ENCODE measurements at regions not wholly inside any gene's neighbourhood (a gene's known extent, or its start where the extent isn't known, plus 50 kb on each side); places are given as distances from the start of the nearest gene placed in this dataset.

DNA sequence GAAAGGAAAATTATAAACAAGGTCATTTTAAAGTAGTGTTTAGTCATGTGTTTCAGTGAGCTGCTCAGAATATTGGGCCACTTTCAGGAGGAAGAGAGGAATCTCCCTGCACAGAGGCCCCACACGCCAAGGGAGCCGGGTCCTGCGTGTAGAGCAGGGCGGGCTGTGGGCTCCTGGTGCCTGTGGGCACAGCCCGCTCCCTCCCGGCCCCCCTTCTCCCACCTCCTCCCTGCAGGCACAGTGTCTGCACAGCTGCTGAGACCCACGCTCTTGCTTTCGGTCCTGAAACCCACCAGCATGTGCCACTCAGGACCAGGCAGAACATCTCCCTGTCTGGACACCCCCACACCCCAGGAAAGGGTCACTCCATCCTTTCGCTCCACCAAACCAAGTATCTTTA, 167.6 kb upstream of the SALL3 start:
- TF ChIP-seq ZNF251 (CRISPR knock-in tag; IDR thresholded peaks at IDR 0.05) (no peak), CBX5 (CRISPR knock-in tag; IDR thresholded peaks at IDR 0.05; ENCODE audit: borderline replicate concordance) (no peak), ETV6 (CRISPR knock-in tag; conservative IDR thresholded peaks at IDR 0.05) (no peak), SOX6 (IDR thresholded peaks at IDR 0.05) (no peak), SOX6 (CRISPR knock-in tag; IDR thresholded peaks at IDR 0.05) (no peak), KLF6 (CRISPR knock-in tag; IDR thresholded peaks at IDR 0.05) (no peak), EHMT2 (IDR thresholded peaks at IDR 0.05; ENCODE audit: borderline replicate concordance, low read depth, low read length) (no peak), MED13 (CRISPR knock-in tag; IDR thresholded peaks at IDR 0.05) (no peak), HIVEP1 (CRISPR knock-in tag; IDR thresholded peaks at IDR 0.05) (no peak), MBNL3 (CRISPR knock-in tag; conservative IDR thresholded peaks at IDR 0.05) (no peak)
- TF ChIP-seq, protein P1, sequence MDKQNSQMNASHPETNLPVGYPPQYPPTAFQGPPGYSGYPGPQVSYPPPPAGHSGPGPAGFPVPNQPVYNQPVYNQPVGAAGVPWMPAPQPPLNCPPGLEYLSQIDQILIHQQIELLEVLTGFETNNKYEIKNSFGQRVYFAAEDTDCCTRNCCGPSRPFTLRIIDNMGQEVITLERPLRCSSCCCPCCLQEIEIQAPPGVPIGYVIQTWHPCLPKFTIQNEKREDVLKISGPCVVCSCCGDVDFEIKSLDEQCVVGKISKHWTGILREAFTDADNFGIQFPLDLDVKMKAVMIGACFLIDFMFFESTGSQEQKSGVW (CRISPR knock-in tag; IDR thresholded peaks at IDR 0.05; ENCODE audit: borderline replicate concordance), result no peak
- TF ChIP-seq, protein P2, sequence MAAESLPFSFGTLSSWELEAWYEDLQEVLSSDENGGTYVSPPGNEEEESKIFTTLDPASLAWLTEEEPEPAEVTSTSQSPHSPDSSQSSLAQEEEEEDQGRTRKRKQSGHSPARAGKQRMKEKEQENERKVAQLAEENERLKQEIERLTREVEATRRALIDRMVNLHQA (CRISPR knock-in tag; IDR thresholded peaks at IDR 0.05), result no peak

Measured in HepG2 (cell line).